GM21381 (cell line): ENCODE measurements at regions not wholly inside any gene's neighbourhood (a gene's known extent, or its start where the extent isn't known, plus 50 kb on each side); places are given as distances from the start of the nearest gene placed in this dataset.
"Not testable (repeated sequence)": the region's sequence is repeated elsewhere in the genome, so short reads cannot be mapped to it uniquely, and the experiment has no call there.

Experiments used
- ATAC-seq: cut with Tn5 transposase; IDR thresholded peaks from one replicate; pipeline ENCODE4 v1.9.1; 2021; ENCODE audit warnings: mild to moderate bottlenecking, moderate library complexity; ENCODE audit not compliant: unreplicated experiment

GRCh38 chr3:72270072-72270681 is 485.2 kb upstream of the PROK2 start:
- no peak for ATAC-seq

DNA sequence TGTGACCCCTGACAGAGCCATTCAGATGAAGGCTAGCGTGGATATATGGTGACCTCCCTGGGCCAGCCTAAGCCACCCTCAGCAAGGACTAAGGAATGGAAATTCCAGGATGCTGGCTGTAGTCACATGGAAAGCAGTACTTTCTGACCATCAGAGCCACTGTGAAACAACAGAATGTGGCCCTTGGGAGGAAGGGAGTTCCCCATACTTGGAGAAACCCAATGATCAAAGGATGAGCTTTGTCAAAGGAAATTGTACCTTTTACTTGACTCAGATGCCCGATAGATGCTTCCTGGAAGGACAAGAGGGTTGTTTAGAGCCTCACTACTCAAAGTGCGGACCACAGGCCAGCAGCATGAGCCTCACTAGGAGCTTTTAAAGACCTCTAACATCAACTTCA is 484.5 kb upstream of the PROK2 start:
- ATAC-seq, result no peak

DNA sequence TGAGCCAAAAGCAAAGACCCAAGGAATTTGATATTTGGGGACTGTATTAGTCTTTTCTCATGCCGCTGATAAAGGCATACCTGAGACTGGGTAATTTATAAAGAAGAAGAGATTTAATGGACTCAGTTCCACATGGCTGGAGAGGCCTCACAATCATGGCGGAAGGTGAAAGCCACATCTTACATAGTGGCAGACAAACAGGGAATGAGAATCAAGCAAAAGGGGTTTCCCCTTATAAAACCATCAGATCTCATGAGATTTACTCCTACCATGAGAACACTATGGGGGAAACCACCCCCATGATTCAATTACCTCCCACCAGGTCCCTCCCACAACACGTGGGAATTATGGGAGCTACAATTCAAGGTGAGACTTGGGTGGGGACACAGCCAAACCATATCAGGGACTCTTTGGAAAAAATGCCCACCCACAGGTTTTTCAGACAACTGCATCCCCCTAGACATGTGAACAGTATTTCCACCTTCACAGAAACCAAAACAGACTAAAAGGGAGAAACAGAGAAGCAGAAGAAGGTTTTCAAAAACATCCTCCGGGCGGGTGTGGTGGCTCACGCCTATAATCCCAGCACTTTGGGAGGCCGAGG is 482.1 kb upstream of the PROK2 start:
- not testable (repeated sequence) for ATAC-seq

- ATAC-seq, result peak; percentile 26
Observed at GRCh38 chr3:72266016-72266370, 481.0 kb upstream of the PROK2 start.

DNA sequence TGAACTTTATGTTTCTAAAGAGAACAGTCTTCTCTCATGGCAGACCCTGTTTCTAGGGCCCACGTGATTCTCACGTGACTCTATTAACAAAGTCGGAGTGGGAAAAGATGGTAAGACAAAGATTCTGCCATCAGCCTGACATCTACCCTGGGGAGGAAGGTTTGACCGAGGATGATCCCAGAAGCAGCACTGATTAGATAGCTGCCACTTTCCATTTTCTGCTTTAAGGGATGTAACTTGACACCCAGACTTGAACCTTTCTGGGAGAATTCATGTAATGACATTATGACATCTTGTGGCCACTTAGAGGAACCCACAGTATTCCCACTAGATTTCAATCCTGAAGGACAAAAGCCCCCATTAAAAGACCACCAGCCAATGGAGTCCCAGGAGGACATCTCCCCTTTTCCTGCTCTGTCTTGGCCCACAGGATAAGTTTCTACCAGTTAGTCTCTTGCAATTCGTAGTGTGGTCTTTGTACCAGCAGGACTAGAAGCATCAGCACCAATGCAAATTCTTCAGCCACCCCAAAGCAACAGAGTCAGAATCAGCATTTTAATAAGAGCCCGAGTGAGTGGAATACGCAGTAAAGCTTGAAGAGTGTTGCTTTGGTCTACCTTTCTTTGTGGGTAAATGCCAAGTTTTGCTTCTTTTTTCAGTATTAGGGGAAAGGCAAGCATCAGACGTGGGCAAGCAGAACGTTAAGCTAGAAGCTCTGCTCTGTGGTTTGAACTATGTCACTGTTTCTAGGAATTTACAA is 480.5 kb upstream of the PROK2 start:
- peak; percentile 50 for ATAC-seq

- no peak for ATAC-seq
Observed at GRCh38 chr3:72263223-72263990, 478.5 kb upstream of the PROK2 start.

DNA sequence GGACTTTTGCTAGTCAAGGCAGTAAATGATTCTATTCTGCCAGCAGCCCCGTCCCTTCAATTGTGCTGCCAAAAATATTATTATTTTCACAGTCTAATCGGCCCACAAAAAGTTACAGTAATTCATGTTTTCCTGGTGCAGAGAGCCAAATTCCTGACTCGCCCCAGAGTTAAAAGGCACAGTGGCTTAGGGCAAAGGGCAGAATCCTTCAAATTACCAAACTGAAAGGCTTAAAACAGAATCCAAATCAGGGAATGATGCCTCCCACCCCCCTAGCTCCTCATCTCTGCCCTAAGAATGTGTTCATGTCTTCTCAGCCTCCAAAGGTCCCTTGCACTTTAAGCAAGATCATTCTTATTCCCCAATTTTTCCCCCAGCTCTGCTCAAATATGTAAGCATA is 477.8 kb upstream of the PROK2 start:
- ATAC-seq, result no peak

GRCh38 chr3:72261566-72262564 is 476.9 kb upstream of the PROK2 start:
- ATAC-seq, result no peak

- no peak for ATAC-seq
Observed at GRCh38 chr3:72260588-72260910, 475.6 kb upstream of the PROK2 start.

GRCh38 chr3:72259755-72260587 is 475.0 kb upstream of the PROK2 start:
- ATAC-seq, result no peak

DNA sequence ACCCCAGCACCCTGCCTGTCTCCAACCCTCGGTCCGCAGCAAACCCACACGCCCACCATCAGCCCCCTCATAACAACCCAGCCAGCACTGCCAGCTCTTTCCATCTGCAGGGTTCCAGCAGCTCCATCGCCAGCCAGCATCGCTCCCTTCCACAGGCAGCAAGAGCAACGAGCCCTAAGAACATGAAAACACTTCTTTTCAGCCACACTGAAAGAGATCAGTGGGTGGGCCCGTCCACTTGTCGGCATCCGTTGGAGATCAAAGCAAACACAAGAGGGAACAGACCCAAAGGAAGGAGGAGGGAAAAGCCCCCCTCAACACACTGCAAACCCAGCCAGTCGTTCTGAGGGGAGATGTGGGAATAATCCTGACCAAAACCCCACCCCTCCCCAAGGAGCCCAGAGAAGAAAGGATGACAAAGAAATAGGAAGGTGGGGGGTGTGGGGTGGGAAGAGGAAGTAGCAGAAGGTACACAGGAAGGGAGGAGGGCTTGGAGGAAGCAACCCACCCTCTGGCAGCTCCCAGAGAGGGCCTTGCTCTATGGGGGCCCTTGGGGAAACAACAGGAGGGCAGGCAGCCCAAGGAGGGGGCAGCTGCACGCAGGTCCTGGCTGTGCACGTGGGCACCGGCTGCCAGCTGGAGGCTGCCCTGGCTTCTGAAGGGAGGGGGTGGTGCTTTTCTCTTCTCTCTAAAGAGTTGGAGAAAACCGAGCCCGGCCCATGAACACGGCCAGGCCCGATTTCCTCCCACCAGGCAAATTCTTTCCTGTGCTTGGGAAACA is 473.6 kb upstream of the PROK2 start:
- ATAC-seq, result no peak

DNA sequence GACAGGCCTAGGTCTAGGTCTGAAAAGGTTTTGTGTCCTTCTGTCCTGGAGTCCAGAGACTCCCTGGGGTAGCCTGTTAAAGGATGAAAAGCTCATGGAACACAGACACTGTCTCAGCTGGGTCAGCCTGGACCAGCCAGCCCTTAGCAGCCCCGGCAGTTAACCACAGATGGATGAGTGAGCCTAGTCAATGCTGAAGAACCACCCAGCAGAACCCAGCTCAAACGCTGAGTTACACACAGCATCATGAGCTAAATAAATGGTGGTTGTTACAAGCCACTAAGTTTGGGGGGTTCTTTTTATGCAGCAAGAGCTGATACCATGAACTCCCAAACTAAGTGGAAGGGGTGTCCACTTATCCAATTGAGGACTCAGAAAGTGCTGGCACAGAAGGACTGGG is 472.8 kb upstream of the PROK2 start:
- ATAC-seq, result no peak

GRCh38 chr3:72257203-72257602 is 472.3 kb upstream of the PROK2 start:
- no peak for ATAC-seq

GRCh38 chr3:72256716-72257115 is 471.8 kb upstream of the PROK2 start:
- ATAC-seq, result no peak

DNA sequence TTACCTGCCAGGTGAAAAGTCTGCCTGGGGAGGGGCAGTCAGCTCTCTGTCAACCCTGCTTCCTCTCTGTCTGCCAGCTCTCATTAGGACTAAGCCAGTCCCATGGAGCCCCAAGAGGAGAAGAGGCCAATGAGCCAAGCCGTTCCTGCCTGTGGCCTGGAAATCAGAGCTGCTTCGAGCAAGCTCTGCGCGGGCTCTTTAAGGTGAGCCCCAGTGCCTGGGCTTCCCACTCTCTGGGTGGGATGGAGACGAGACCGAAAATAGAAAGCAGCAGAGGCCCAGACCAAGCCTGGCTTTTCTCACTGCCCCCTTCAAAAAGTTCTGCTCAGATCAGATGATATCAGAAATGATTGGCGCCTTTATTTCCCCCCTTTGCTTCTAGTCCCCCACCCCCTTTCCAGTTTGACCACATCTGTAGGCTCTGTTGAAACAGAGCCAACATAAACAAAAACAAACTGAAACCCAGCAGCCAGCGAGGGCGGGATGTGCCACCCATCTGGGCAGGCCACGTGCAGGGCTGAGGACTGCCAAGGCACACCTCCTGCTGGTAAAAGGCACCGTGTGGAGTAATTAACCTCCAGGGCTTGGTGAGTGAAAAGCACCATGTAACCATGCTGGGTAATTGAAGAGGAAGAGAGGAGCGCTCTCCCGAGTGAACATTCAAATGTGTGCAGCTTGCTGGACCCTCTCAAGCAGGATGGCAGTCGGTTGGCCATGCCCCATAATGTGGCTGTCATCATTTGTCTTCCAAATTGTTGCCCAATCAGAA is 471.0 kb upstream of the PROK2 start:
- no peak for ATAC-seq

DNA sequence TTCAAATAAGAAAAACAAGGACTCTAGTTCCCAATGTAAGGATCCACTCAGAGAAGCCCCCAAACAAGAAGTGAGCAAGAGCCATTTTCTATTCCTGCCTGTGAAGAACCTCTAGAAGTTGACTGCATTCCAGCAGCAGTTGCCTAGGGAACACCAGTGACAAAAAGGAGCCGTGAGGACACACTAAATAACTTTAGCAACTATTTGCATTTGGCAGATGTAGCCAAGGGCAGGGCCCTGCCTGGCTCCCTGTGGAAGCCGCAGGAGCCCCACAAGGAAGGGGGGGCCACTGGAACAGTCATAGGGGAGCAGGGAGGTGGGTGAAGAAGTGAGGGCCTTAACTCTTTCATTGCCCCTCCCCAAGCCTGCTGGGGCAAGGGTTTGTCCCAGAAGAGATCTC is 470.2 kb upstream of the PROK2 start:
- no peak for ATAC-seq

DNA sequence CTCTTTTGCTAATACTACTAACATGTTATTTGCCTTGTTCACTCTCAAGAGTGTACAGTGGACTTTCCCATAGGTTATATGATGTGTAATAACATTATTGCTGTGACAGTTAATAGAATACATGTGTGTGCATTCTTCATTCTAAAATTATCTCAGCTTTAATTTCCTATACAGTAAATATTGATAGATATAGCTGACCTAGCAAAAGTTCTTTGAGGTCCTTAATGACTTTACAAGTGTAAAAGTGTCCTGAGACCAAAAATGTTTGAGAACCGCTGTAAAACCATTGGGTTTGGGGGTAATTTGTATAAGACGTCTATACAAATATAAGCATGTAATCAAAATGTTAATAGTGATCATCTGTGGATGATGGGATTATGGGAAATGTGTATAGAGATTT is 469.5 kb upstream of the PROK2 start:
- ATAC-seq, result no peak

DNA sequence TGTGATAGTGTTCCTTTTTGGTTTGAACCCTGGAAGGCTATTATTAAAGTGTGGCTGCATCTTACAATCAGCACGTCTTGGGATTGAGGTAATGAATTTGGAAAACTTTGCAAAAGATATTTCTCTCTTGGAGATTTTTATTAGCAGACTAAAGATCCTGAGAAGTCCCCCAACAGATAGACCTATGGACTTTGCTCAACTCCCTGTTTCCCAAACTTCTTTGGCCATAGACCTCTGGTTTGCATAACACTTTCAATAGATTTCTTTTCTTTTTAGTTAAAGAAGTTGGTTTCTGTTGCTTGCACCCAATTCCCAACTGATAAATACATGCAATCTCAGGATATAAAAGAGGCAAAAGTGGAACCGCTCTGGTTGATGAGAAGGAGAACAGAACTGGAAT is 465.8 kb upstream of the PROK2 start:
- ATAC-seq, result no peak
